Anterior cingulate cortex (tissue), 58 donors: ENCODE measurements at regions not wholly inside any gene's neighbourhood (a gene's known extent, or its start where the extent isn't known, plus 50 kb on each side); places are given as distances from the start of the nearest gene placed in this dataset.
"Not testable (repeated sequence)": the region's sequence is repeated elsewhere in the genome, so short reads cannot be mapped to it uniquely, and the experiment has no call there.

Experiments used
- DNase-seq, 58 donors: peaks; one replicate each; lab custom pipeline; 2025; lab: John Stamatoyannopoulos, UW

- no peak for DNase-seq
Measured at GRCh38 chr12:63508543-63508942, 159.8 kb downstream of the DPY19L2 start.

GRCh38 chr12:63499567-63499966, 168.7 kb downstream of the DPY19L2 start:
- DNase-seq, result no peak

GRCh38 chr12:63498239-63498638, 170.1 kb downstream of the DPY19L2 start:
- no peak for DNase-seq

GRCh38 chr12:63496654-63497053, 171.6 kb downstream of the DPY19L2 start:
- no peak for DNase-seq

GRCh38 chr12:63495974-63496373, 172.3 kb downstream of the DPY19L2 start:
- no peak for DNase-seq

- not testable (repeated sequence) for DNase-seq
Measured at GRCh38 chr12:63493357-63493756, 174.9 kb downstream of the DPY19L2 start.

GRCh38 chr12:63480186-63480585, 188.1 kb downstream of the DPY19L2 start:
- no peak for DNase-seq

- DNase-seq, result no peak
Measured at GRCh38 chr12:63470161-63470560, 198.1 kb downstream of the DPY19L2 start.

GRCh38 chr12:63467951-63468350, 200.3 kb downstream of the DPY19L2 start:
- DNase-seq, result no peak

- no peak for DNase-seq
Measured at GRCh38 chr12:63457857-63458256, 210.4 kb downstream of the DPY19L2 start.

GRCh38 chr12:63457428-63457827, 210.9 kb downstream of the DPY19L2 start:
- DNase-seq, result no peak

- DNase-seq, result no peak
Measured at GRCh38 chr12:63450816-63451215, 217.5 kb downstream of the DPY19L2 start.

GRCh38 chr12:63450334-63450733, 218.0 kb downstream of the DPY19L2 start:
- DNase-seq, result no peak

GRCh38 chr12:63445224-63445880, 222.9 kb downstream of the DPY19L2 start:
- DNase-seq, result no peak

- no peak for DNase-seq
Measured at GRCh38 chr12:63440048-63440447, 228.2 kb downstream of the DPY19L2 start.

- not testable (repeated sequence) for DNase-seq
Measured at GRCh38 chr12:63434384-63434783, 233.9 kb downstream of the DPY19L2 start.

GRCh38 chr12:63427969-63428368, 240.3 kb downstream of the DPY19L2 start:
- not testable (repeated sequence) for DNase-seq

- not testable (repeated sequence) for DNase-seq
Measured at GRCh38 chr12:63427029-63427428, 241.3 kb downstream of the DPY19L2 start.

- DNase-seq, result no peak
Measured at GRCh38 chr12:63424671-63425070, 243.6 kb downstream of the DPY19L2 start.

GRCh38 chr12:63423839-63424238, 244.5 kb downstream of the DPY19L2 start:
- DNase-seq, result no peak

GRCh38 chr12:63420206-63420644, 248.1 kb downstream of the DPY19L2 start:
- no peak for DNase-seq

GRCh38 chr12:63419154-63419553, 249.1 kb downstream of the DPY19L2 start:
- no peak for DNase-seq

- DNase-seq, result no peak
Measured at GRCh38 chr12:63416788-63417187, 251.5 kb downstream of the DPY19L2 start.
